GM21367 (cell line): ENCODE measurements at regions not wholly inside any gene's neighbourhood (a gene's known extent, or its start where the extent isn't known, plus 50 kb on each side); places are given as distances from the start of the nearest gene placed in this dataset.

Source experiments
- ATAC-seq: cut with Tn5 transposase; IDR thresholded peaks from one replicate; pipeline ENCODE4 v1.9.1; 2021; ENCODE audit not compliant: unreplicated experiment

- ATAC-seq: peak; percentile 66
Observed at GRCh38 chr5:107294211-107294550, 376.6 kb downstream of the EFNA5 start.

GRCh38 chr5:107293541-107294210 is 377.1 kb downstream of the EFNA5 start:
- ATAC-seq: peak; percentile 2

GRCh38 chr5:107291866-107292265 is 378.9 kb downstream of the EFNA5 start:
- no peak for ATAC-seq

GRCh38 chr5:107290780-107291398 is 379.8 kb downstream of the EFNA5 start:
- no peak for ATAC-seq

- ATAC-seq: peak; percentile 91
Observed at GRCh38 chr5:107289030-107289714, 381.6 kb downstream of the EFNA5 start.

- ATAC-seq: no peak
Observed at GRCh38 chr5:107286447-107287098, 384.2 kb downstream of the EFNA5 start.

GRCh38 chr5:107285772-107286171 is 385.0 kb downstream of the EFNA5 start:
- no peak for ATAC-seq

- no peak for ATAC-seq
Observed at GRCh38 chr5:107284822-107285525, 385.8 kb downstream of the EFNA5 start.

GRCh38 chr5:107282061-107282460 is 388.7 kb downstream of the EFNA5 start:
- no peak for ATAC-seq

- no peak for ATAC-seq
Observed at GRCh38 chr5:107278774-107279173, 392.0 kb downstream of the EFNA5 start.

- ATAC-seq: no peak
Observed at GRCh38 chr5:107277485-107278125, 393.1 kb downstream of the EFNA5 start.

GRCh38 chr5:107275333-107275732 is 395.4 kb downstream of the EFNA5 start:
- no peak for ATAC-seq

- ATAC-seq: no peak
Observed at GRCh38 chr5:107274571-107274970, 396.2 kb downstream of the EFNA5 start.

- no peak for ATAC-seq
Observed at GRCh38 chr5:107272954-107273353, 397.8 kb downstream of the EFNA5 start.

- ATAC-seq: no peak
Observed at GRCh38 chr5:107272509-107272908, 398.2 kb downstream of the EFNA5 start.

GRCh38 chr5:107271682-107272350 is 398.9 kb downstream of the EFNA5 start:
- ATAC-seq: no peak

- no peak for ATAC-seq
Observed at GRCh38 chr5:107270561-107270960, 400.2 kb downstream of the EFNA5 start.

GRCh38 chr5:107269678-107270077 is 401.1 kb downstream of the EFNA5 start:
- no peak for ATAC-seq

- ATAC-seq: no peak
Observed at GRCh38 chr5:107269256-107269655, 401.5 kb downstream of the EFNA5 start.

GRCh38 chr5:107268241-107268640 is 402.5 kb downstream of the EFNA5 start:
- no peak for ATAC-seq
